Fibroblast of the conjunctiva (primary cell): ENCODE measurements at regions not wholly inside any gene's neighbourhood (a gene's known extent, or its start where the extent isn't known, plus 50 kb on each side); places are given as distances from the start of the nearest gene placed in this dataset.

Source experiments
- DNase-seq: peaks from one replicate; pipeline ENCODE4 v3.0.0-alpha.2; 2010; ENCODE audit warnings: low read depth

- DNase-seq = no peak
Measured at GRCh38 chr1:55326496-55327243, 111.5 kb upstream of the USP24 start.

DNA sequence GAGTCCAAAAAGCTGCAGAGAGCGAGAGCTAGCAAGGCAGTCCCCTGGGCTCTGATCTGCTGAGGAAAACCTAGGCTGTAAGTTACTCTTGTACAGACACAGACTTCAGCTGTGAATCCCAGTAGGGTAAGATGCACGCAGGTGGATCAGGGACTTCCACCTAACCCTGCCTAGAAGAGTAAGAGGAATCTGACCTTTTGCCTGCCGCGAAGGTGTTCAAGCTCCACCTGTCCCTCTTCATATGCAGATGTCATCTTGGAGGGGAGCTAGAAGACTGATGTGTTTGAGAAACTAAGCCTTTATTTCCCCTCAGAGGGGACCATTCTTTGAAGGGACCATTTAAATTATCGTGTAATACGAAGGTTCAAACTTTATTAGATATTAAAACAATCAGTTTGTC lies 108.6 kb upstream of the USP24 start:
- no peak for DNase-seq

GRCh38 chr1:55322842-55323241 lies 107.7 kb upstream of the USP24 start:
- no peak for DNase-seq

- DNase-seq = no peak
Measured at GRCh38 chr1:55321942-55322341, 106.8 kb upstream of the USP24 start.

- DNase-seq = no peak
Measured at GRCh38 chr1:55320891-55321290, 105.7 kb upstream of the USP24 start.

DNA sequence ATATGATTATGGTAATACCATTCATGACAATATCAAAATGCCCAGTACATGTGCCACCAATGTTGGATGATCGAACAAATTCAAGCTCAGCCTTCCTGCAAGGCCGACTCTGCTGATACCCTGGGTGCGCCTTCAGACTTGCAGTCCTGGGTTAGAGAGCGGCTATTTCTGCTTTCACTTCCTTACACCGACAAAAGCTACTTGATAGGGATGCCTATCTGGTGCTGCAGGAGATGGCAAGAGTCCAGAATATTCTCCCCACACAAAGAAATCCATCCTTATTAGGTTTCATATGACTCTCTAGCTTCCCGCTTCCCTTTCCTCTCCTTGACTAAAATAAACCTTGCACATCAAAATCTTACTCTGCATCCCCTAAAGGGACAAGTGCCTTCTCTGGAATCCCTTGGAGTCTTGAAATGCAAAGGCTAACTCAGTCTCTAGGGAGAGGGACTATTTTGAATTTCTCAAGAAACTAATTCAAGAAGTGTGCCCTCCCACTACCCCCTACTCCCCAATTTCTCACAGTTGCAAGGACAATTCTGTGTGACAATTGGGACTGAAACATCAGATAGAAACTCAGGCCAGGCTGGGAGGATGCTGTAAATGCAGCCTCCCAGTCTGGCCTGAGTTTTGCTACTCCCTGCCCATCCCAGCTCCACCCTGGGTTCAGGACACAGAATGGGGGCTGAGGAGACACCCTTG lies 103.1 kb upstream of the USP24 start:
- DNase-seq = no peak

DNA sequence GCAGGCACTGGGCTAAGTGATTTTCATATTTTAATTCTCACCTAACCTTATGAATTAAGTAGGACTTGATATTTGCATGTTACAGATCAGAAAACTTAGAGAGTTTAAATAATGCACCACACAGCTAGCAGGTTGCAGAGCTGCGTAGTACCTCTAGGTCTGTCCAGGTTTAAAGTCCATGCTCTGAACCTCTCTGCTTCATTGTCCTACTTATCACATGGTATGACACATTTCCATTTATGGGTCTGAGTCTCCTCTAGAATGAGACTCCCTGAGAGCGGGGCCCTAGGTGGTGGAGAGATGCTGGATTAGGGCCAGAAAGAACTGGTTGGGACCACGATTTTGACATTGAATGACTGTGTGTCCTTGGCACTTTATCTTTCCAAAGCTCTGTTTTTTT lies 102.5 kb upstream of the USP24 start:
- no peak for DNase-seq

- no peak for DNase-seq
Measured at GRCh38 chr1:55316947-55317662, 101.9 kb upstream of the USP24 start.

- DNase-seq = no peak
Measured at GRCh38 chr1:55316502-55316901, 101.3 kb upstream of the USP24 start.

GRCh38 chr1:55315552-55315951 lies 100.4 kb upstream of the USP24 start:
- DNase-seq = no peak

GRCh38 chr1:55314740-55315139 lies 99.6 kb upstream of the USP24 start:
- no peak for DNase-seq

- DNase-seq = no peak
Measured at GRCh38 chr1:55313903-55314302, 98.7 kb upstream of the USP24 start.

GRCh38 chr1:55311979-55312378 lies 96.8 kb upstream of the USP24 start:
- no peak for DNase-seq

DNA sequence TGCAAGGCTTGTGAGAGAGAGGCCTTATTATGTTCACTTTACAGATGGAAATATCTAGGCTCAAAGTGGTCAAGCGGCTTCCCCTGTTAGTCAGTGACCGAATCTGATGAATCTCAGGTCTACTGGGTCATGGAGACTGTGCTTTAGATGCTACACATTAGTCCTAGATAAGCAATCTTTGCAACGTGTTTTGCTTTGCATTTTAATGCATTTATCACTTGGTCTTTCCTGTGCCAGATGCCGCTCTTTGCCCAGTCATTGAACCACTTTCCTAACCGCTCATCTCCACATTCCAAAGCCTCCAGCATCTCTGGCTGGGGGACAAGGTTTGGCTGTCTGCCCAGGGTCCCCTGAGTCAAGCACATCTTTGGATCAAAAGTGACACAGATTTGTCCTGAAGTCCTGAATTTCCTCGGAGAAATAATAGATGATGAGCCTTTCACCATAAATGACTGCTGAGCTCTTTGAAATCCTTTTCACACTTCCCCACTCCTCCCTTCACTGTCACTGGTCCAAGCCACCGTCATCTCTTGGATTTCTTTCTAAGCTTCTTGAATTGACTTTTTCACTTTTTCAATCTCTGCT lies 96.0 kb upstream of the USP24 start:
- DNase-seq = no peak

- peak; percentile 89 for DNase-seq
Measured at GRCh38 chr1:55310505-55310971, 95.4 kb upstream of the USP24 start.

DNA sequence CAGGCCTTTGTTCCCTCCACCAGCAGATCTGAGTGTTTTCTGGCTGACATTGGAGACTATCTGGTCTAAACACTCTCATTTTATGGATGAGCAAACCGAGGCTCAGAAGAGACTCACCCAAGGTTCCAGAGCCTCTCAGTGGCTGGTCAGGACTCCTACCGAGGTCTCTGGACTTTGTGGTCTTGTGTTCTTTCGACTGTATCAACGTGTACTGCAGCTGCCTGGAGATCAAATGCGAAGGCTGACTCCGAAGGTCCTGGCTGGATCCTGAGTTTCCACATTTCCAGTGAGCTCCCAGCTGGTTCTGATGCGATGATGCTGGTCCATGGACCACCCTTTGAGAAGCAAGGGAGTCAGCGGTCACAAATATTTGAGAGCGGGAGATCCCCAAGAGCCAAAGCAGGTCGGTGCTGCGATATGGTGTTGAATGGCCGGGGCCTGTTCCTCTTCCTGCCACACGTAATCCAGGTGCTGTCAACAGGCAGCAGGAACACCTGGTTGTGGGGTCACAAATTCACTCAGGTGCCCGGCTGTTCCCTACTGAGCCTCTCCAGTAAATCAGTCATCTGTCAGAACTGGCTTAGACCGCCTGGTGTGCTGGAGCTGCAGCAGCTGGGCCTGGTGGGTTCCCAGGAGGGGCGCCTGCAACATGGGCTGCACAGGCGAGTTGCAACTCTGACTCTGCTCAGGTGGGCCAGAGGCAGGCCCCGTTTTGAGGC lies 94.8 kb upstream of the USP24 start:
- no peak for DNase-seq

DNA sequence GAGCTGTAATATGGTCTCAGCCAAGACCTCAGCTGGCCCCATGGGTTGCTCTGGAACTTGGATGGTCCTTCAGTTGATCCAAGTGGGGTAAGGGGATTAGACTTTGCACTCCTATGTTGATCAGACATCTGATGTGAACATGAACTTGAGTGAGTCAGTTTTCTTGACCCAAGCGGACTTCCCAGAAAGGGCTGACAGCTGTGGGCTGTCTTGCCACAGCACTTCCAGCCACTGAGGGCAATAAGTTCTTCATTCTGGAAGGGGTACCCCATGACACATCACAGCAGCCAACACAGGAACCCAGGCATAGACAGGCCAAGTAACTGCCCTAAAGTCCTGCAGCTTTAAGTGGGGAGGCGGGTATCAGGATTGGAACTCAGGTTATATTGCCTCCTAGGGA lies 93.9 kb upstream of the USP24 start:
- no peak for DNase-seq

DNA sequence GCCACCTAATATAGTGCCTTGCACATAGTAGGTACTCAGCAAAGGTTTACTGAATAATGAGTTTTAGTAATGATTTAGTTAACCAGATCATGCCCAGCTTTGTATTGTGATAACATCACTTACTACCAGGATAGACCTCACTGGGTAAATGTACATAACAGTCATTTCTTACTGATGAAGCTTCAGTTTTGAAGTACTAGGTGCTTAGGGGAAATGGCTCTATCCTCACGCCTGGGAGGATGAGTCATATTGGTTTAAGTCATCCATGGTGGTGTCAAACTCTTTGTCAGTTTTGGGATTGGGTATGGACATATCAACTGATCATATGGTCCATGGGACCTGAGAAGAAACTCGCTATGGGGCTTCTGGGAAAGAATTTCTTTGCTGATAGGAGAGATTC lies 90.6 kb upstream of the USP24 start:
- DNase-seq = no peak

- DNase-seq = no peak
Measured at GRCh38 chr1:55304229-55304740, 89.1 kb upstream of the USP24 start.

- DNase-seq = no peak
Measured at GRCh38 chr1:55302972-55303371, 87.8 kb upstream of the USP24 start.

DNA sequence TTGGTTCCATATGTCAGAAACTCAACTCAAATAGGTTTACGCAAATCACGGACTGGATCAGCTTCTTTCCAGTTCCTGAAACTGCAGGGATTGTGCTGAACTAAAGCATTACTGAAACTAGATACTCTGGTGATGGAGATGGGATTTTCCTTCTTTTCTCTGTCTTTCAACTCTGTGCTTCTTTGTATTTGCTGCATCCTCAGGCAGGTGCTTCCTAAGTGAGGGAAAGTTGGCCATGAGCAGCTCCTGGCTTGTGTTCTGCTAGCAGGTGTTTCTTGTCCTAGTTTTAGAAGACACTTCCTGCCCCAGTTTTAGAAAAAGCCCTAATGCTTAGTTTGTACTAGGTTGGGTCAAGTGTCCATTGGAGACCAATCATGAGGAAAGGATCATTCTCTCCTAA lies 86.7 kb upstream of the USP24 start:
- no peak for DNase-seq

- DNase-seq = no peak
Measured at GRCh38 chr1:55300975-55301374, 85.8 kb upstream of the USP24 start.
